BJ (cell line): ENCODE measurements at regions not wholly inside any gene's neighbourhood (a gene's known extent, or its start where the extent isn't known, plus 50 kb on each side); places are given as distances from the start of the nearest gene placed in this dataset.
A peak's percentile ranks its signal among the peaks of the same experiment; 100 is the strongest.

ENCODE experiments used
- CTCF ChIA-PET: fragments of 350-600 bp; formaldehyde crosslinking; extraction: SDS; loops from one replicate; lab custom pipeline; 2021; ENCODE audit warnings: antibody characterized with exemption, inconsistent platforms; lab: Yijun Ruan, JAX
- POLR2A ChIA-PET: fragments of 300-600 bp; sonication (Branson Sonifier 250); formaldehyde crosslinking; extraction: SDS; loops from one replicate; lab custom pipeline; 2021; ENCODE audit warnings: antibody characterized with exemption; lab: Charles Lee
- DNase-seq: peaks from one replicate; pipeline ENCODE4 v3.0.0-alpha.2; 2011; ENCODE audit warnings: low read depth
- H3K27me3 ChIP-seq: 2 replicates; pipeline ENCODE4 v1.6.0; 2011; ENCODE audit warnings: low read length; ENCODE audit not compliant: control insufficient read depth, insufficient read depth
- H3K36me3 ChIP-seq: 2 replicates; pipeline ENCODE4 v1.5.1; 2011; ENCODE audit warnings: low read length; ENCODE audit not compliant: control insufficient read depth, insufficient read depth
- H3K4me3 ChIP-seq: 2 replicates; pipeline ENCODE4 v1.5.1; 2011; ENCODE audit warnings: low read depth, mild to moderate bottlenecking, control low read depth, low read length
- TF ChIP-seq, protein P1 (sequence below): IDR thresholded peaks from 2 replicates; pipeline ENCODE4 v1.5.1; 2011; ENCODE audit warnings: low read depth, mild to moderate bottlenecking, control low read depth, inconsistent platforms, low read length, moderate library complexity; ENCODE audit not compliant: insufficient read depth

- POLR2A ChIA-PET = no interaction called here
- Histone ChIP-seq H3K36me3 (no peaks in the 10 kb centered on the region), H3K27me3 (peaks cover 4% of the 10 kb centered on the region), H3K4me3 (no peak overlapping the region)
- no peak for DNase-seq
- CTCF ChIA-PET = no interaction called here
- TF ChIP-seq, protein P1, sequence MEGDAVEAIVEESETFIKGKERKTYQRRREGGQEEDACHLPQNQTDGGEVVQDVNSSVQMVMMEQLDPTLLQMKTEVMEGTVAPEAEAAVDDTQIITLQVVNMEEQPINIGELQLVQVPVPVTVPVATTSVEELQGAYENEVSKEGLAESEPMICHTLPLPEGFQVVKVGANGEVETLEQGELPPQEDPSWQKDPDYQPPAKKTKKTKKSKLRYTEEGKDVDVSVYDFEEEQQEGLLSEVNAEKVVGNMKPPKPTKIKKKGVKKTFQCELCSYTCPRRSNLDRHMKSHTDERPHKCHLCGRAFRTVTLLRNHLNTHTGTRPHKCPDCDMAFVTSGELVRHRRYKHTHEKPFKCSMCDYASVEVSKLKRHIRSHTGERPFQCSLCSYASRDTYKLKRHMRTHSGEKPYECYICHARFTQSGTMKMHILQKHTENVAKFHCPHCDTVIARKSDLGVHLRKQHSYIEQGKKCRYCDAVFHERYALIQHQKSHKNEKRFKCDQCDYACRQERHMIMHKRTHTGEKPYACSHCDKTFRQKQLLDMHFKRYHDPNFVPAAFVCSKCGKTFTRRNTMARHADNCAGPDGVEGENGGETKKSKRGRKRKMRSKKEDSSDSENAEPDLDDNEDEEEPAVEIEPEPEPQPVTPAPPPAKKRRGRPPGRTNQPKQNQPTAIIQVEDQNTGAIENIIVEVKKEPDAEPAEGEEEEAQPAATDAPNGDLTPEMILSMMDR = no peak
Measured at GRCh38 chr5:125346316-125346715, 599.9 kb upstream of the ZNF608 start.

GRCh38 chr5:125348221-125348692 is 601.8 kb upstream of the ZNF608 start:
- TF ChIP-seq, protein P1 = no peak
- Histone ChIP-seq H3K27me3 (peaks cover 4% of the 10 kb centered on the region), H3K36me3 (no peaks in the 10 kb centered on the region), H3K4me3 (no peak overlapping the region)
- POLR2A ChIA-PET = no interaction called here
- no peak for DNase-seq
- CTCF ChIA-PET = no interaction called here

GRCh38 chr5:125348936-125349831 is 602.7 kb upstream of the ZNF608 start:
- CTCF ChIA-PET = no interaction called here
- no peak overlapping the region for H3K4me3 ChIP-seq
- peak; percentile 45 for DNase-seq
- H3K27me3 ChIP-seq = peaks cover 4% of the 10 kb centered on the region
- POLR2A ChIA-PET = no interaction called here
- no peaks in the 10 kb centered on the region for H3K36me3 ChIP-seq
- TF ChIP-seq, protein P1 = no peak

- no peak for DNase-seq
- CTCF ChIA-PET = no interaction called here
- no peak overlapping the region for H3K4me3 ChIP-seq
- POLR2A ChIA-PET = no interaction called here
- no peaks in the 10 kb centered on the region for H3K36me3 ChIP-seq
- H3K27me3 ChIP-seq = peaks cover 1% of the 10 kb centered on the region; the same call in 1 of the 2 replicates
- TF ChIP-seq, protein P1 = no peak
Measured at GRCh38 chr5:125357660-125358059, 611.2 kb upstream of the ZNF608 start.

DNA sequence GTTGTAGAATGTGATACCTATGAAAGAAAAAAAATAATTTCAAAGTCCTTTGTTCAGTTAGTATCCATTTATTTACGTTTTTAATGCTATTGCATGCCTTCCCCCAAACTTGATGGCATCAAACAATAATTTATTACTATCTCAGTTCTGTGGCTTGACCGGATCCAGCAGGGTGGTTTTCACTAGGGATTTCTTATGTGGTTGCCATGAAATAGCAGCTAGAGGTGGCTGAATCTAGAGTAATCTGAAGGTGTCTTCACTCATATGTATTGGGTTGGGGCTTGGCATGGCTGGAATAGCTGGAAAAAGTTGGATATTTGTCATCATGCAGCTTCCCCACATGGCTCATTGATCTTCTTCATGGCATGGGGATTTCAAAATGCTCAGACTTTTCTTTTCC is 619.3 kb upstream of the ZNF608 start:
- DNase-seq = no peak
- ChIA-PET CTCF (no interaction called here), POLR2A (no interaction called here)
- TF ChIP-seq, protein P1 = no peak
- Histone ChIP-seq H3K27me3 (no peaks in the 10 kb centered on the region), H3K36me3 (no peaks in the 10 kb centered on the region), H3K4me3 (no peak overlapping the region)
